NCI-H2227 (cell line): ENCODE measurements at regions not wholly inside any gene's neighbourhood (a gene's known extent, or its start where the extent isn't known, plus 50 kb on each side); places are given as distances from the start of the nearest gene placed in this dataset.
"Not testable (repeated sequence)": the region's sequence is repeated elsewhere in the genome, so short reads cannot be mapped to it uniquely, and the experiment has no call there.

Experiments
- DNase-seq: peaks from one replicate; lab custom pipeline; 2025; ENCODE audit not compliant: unreplicated experiment; lab: John Stamatoyannopoulos, UW

- DNase-seq: no peak
Measured at GRCh38 chr6:19369785-19370184, 467.4 kb upstream of the ID4 start.

- no peak for DNase-seq
Measured at GRCh38 chr6:19370831-19371230, 466.3 kb upstream of the ID4 start.

- DNase-seq: no peak
Measured at GRCh38 chr6:19375613-19376012, 461.6 kb upstream of the ID4 start.

- DNase-seq: no peak
Measured at GRCh38 chr6:19377722-19378121, 459.4 kb upstream of the ID4 start.

- no peak for DNase-seq
Measured at GRCh38 chr6:19380293-19380692, 456.9 kb upstream of the ID4 start.

GRCh38 chr6:19382676-19383075 is 454.5 kb upstream of the ID4 start:
- no peak for DNase-seq

- no peak for DNase-seq
Measured at GRCh38 chr6:19391926-19392325, 445.2 kb upstream of the ID4 start.

- no peak for DNase-seq
Measured at GRCh38 chr6:19394051-19394450, 443.1 kb upstream of the ID4 start.

GRCh38 chr6:19394687-19395086 is 442.5 kb upstream of the ID4 start:
- DNase-seq: no peak

- DNase-seq: no peak
Measured at GRCh38 chr6:19395316-19395715, 441.9 kb upstream of the ID4 start.

- no peak for DNase-seq
Measured at GRCh38 chr6:19399406-19399805, 437.8 kb upstream of the ID4 start.

- not testable (repeated sequence) for DNase-seq
Measured at GRCh38 chr6:19404884-19405283, 432.3 kb upstream of the ID4 start.

- no peak for DNase-seq
Measured at GRCh38 chr6:19408331-19408730, 428.8 kb upstream of the ID4 start.

GRCh38 chr6:19410481-19410880 is 426.7 kb upstream of the ID4 start:
- no peak for DNase-seq

GRCh38 chr6:19413323-19413722 is 423.8 kb upstream of the ID4 start:
- no peak for DNase-seq

- DNase-seq: no peak
Measured at GRCh38 chr6:19415605-19416326, 421.4 kb upstream of the ID4 start.

GRCh38 chr6:19416811-19417210 is 420.4 kb upstream of the ID4 start:
- no peak for DNase-seq

- no peak for DNase-seq
Measured at GRCh38 chr6:19417713-19418112, 419.5 kb upstream of the ID4 start.

- DNase-seq: no peak
Measured at GRCh38 chr6:19424853-19425252, 412.3 kb upstream of the ID4 start.

GRCh38 chr6:19427548-19427947 is 409.6 kb upstream of the ID4 start:
- DNase-seq: no peak

- DNase-seq: no peak
Measured at GRCh38 chr6:19432966-19433498, 404.1 kb upstream of the ID4 start.

GRCh38 chr6:19434065-19434464 is 403.1 kb upstream of the ID4 start:
- no peak for DNase-seq

- no peak for DNase-seq
Measured at GRCh38 chr6:19435755-19436154, 401.4 kb upstream of the ID4 start.
